Activated effector memory CD4-positive, alpha-beta T cell treated with Interleukin-2 at 50 U/mL for 16 hours (primary cell): ENCODE measurements at regions not wholly inside any gene's neighbourhood (a gene's known extent, or its start where the extent isn't known, plus 50 kb on each side); places are given as distances from the start of the nearest gene placed in this dataset.

Source experiments
- DNase-seq: peaks from one replicate; pipeline ENCODE4 v3.0.0-alpha.2; 2020

DNA sequence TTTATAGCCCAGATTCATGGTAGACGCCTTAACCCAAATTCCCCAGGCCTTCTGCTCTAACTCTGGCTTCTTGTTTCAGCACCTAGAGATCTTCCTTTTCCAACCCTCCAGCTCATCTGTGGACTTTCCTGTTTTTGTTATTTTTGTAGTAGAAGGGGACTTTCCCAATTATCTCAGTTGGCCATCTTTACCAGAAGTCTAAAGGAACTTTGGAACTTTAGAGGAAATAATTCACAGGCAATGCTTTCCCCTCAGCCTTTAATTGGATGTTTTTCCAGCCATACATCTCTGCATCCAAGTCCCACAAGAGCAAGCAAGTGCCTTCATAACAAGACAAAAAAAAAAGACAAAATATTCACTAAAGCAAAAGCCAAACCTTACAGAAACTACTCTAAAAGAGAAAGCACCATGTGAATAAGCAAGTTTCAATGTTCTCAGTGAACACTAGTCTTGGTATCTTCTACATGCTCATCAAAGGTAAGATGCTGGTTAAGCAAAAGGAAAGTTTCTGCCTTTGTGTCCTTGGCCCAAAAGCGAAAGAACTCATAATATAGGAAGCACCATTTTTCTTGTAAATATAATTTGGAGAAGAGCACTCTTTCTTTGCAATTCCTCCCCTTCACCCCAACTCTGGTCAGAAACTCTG lies 377.3 kb downstream of the SETD4 start:
- no peak for DNase-seq

DNA sequence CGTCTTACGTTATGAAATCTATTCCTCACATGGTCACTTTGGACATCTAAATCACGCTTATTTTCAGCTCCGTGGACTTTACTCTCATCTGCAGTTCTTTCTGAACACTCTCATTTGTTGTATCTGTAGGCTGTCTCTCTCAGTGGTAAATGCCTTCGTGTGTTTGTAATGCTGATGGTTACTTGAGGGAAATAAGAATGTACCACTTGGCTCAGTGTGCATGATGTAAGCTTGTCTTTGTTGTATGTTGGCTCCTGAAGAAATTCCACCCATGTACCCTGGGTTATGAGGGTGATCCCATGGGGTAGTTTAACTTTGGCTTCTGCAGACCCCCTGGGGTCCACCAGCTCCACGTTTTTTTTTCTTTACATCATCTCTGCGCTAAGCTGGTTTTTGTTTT lies 378.4 kb downstream of the SETD4 start:
- DNase-seq: no peak

DNA sequence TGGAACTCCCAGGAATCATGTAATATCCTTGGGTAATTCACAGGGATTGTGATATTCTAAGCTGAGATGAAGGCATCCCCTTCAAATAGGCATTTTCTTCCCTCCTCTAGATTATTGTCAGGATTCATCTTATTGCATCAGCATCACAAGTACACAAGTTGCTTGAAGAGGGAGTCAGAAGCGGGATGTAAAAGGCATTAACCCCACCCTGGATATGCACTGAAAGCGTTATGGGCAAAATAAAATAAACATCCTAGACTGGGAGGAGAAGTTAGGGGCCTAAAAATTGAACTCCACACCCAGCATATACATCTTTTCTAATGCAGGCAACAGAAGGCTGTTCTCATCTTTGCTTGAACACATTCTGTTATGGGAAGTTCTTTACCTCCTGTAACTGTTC lies 381.2 kb downstream of the SETD4 start:
- no peak for DNase-seq

DNA sequence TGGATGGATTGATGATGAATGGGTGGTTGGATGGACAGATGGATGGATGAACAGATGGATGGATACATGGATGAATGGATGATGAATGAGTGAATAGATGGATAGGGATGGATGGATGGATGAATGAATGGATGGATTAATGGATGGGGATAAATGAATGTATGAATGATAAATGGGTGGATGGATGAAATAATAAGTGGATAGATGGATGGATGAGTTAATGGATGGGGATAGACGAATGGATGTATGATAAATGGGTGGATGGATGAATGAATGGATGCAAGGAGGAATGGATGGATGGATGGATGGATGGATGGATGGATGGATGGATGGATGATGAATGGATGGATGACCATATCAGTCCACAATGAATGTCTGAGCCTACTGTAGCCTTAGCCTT lies 381.9 kb downstream of the SETD4 start:
- no peak for DNase-seq

DNA sequence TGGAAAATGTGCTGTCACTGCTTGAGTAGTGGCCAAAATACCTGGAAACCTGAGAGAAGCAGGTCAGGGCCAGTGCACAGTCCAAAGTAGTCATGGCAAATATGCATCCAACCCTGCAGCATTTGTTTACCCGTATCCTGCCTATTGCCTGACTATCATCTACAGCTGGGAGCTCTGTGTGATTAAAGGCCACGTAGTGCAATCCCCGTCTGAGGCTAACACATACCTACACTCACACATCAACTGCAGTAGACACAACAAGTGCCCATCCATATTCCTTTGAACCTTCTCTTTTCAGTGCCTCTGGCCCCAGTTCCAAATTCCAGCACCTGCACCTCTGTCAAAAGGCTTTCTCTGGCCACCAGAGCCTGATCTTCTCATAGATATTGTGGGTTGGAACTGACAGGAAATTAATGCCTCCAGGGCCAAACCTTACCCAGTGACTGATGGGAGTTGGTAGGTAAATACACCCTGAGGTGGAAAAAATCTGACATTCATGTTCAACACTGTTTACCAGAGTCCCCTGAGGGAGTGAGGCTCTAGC lies 383.0 kb downstream of the SETD4 start:
- no peak for DNase-seq

DNA sequence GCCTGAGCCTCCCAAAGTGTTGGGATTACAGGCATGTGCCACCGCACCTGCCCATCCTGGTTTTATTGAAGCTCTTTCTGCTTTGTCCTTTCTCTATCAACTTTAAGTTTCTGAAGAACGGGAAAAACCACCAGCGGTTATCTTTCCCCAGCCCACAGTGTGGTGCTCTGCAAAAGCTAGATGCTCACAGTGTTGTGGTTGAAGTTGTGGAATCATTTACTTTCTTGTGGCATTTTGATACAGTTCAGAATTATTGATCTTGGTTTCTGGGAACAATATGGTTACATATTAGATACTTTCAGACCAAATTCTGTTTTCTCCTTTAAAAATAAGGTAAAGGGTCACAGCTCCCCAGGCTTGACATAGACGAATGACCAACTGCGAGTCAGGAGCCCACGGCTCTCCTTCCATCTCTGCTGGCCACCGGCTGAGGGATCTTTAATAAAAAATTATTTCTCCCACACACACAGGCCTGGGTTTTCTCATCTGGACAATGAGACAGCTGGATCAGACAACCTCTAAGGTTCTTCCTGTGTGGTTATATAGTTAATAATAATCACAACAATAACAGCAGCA lies 385.3 kb downstream of the SETD4 start:
- no peak for DNase-seq

DNA sequence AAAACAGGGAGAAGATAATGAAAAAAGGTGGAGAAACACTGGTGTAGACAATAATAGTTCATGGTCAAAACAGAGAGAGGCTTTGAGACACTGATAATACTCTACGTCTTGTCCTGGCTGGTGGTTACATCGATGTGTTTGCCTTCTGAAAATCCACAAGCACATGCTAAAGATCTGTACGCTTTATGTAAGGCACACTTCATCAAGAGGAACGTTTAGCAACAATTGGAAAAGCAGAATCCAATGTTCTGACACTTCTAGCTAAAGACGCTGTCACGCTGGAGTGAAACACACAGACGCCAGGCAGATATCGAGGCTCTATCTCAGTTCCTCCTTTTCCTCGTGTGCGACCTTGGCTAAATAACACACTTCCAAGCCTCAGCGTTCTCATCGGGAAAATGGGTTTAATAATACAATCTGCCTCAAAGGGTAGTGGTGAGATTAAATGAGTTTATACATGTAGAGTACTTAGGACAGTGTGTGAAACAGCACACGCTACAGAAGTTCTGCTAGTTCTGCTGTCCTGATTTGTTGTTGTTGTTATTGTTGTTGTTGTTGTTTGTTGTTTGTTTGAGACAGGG lies 386.1 kb downstream of the SETD4 start:
- DNase-seq: no peak

DNA sequence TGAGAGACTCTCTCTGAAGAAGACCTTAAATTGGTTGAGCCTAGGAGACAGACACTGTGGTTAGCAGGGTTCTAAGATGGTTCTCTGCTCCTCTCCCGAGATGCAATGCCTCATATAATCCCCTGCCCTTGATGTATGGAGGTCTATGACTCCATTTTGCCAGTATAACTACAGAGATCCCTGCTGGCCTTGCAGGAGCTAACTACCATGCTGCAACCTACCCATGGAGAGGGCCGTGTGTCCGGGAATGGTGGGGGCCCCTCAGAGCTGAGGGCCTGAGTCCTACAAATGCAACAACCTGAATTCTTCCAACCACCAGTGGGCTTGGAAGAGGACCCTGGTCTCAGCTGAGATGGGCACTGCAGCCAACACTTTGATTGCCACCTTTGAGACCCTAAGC lies 388.0 kb downstream of the SETD4 start:
- no peak for DNase-seq

DNA sequence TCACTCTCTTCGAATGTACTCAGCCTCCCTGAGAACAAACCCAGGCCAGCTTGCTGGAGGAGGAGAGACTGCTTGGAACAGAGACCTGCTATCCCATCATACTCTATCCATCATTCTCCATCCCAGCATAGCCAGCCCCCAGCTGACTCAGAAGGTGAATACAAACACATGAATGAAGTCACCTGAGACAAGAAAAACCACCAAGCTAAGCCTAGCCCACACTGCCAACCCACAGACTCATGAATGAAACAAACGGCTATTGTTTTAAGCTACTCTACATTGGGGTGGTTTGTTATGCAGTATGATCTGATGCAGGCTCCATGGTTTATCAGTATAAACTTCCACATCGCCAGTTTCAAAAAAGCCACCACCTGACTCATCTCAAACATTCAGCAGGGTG lies 395.6 kb downstream of the SETD4 start:
- no peak for DNase-seq

DNA sequence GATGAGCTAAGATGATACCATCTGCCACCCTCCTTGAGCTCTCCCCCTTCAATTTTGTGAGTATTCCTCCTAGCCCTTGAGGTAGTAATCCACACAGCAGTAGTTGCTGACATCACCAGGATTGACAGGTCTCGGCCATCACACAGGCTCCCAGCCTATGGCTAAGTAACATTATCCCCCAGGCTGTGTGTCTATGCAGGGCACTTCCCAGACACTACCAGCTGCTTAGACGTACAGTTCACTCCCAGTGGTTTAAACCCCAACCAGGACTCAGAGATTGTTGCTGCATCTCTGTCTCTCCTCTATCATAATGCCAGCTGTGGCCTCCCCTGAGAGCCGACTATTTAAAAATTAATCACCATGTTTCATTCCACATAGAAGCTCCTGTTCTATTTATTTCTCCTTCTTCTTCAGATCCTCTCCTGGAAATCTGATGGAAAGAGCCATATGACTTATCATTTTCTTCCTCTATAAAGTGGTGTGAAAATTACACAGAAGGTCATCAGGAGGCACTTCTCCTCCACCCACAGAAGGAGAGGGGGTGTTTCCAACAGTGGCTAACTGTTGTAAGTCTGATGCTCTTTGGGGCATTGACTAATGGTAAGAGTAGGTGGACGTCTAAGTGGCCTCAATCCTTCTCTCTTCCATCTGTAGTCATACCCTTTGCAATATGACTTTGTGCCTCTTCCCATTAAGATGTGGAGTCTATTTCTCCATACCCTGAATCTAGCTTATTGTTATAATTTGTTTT lies 396.3 kb downstream of the SETD4 start:
- no peak for DNase-seq

DNA sequence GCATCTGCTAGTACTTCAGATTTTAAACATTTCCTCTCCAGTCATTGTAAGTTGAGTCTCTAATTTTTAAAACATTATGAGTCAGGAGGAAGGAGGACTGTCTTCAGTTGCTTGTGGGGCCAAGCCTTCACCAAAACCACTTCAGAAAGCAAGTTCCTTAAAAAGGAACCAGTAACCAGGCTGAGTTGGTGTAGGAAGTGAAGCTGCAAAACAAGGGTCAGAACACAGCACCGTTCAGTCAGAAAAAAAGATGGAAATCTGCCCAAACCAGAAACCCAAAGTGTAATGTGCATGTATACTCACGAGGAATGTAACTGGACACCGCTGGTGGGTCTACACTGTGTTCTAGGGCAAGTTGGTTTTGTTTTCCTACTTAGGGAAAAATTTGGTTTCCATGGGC lies 402.1 kb downstream of the SETD4 start:
- no peak for DNase-seq

DNA sequence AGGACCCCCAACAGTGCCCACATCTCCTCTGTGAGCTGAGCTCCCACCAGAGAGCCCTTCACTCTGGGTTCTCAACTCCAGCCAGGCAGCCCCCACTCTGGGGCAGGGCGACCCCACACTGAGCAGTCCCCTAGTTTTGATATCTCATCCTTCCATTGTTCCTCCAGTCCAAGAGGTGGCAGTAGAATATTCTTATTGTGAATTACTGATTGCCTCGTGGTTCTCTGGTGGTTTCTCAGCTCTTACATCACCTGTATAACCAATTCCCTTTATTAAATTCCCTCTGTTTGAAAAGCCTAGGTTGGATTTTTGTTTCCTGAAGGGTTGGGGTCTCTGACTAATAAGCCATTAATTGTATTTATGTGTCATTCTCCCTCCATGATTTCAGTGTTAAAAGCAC lies 407.5 kb downstream of the SETD4 start:
- no peak for DNase-seq

DNA sequence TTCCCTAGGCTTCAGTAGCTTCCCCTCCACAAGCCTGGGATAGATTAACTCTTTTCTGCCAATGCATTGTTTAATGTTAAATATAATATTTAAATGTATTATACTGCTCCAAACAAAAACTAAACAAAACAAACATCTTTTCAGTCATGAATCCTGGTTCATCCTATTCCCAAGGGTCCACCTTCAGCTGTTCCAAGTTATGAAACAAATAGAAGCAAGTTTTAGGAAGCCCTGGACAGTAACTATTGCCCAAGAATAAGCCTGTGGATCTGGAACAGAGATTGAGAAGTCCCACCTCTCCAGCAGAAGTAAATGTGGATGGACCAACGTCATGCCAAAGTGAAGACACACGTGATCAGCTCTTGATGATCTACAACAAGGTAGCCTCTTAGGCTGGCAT lies 408.1 kb downstream of the SETD4 start:
- DNase-seq: no peak

DNA sequence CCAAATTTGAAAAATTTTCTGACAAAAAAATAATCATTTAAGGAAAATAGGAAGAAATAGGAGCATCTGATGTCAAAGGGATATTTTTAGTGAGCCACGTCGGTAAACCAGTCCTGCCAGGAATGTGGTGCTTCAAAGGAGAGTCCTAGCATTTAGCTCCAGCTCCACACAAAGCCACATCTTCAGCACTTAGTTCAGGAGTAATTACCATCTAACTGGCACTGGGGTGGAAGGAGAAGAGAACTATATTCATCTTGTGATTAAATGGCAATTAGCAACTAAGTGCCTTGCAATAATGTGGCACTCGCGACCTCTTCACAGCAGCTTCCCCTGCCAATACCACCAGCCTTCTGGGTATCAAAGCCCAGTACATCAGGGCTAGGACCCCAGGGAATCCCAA lies 409.1 kb downstream of the SETD4 start:
- no peak for DNase-seq

DNA sequence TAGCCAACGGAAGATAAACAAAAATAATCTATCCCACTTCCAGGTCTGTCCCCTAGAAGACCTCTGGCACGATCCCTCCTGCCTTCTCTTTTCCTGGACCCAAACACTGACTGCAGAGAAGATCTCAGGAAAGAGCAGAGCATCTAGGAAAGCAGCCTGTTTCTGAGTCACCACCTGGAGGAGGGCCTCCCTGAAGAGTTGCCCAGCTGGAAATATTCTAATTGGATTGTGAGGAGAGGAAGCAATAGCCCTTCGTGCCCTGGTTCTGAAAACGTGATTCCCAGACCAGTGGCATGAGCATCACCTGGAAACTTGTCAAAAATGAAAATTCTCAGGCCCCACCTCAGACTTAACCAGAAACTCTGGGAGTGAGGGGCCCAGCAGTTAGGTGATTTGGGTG lies 411.1 kb downstream of the SETD4 start:
- DNase-seq: no peak

DNA sequence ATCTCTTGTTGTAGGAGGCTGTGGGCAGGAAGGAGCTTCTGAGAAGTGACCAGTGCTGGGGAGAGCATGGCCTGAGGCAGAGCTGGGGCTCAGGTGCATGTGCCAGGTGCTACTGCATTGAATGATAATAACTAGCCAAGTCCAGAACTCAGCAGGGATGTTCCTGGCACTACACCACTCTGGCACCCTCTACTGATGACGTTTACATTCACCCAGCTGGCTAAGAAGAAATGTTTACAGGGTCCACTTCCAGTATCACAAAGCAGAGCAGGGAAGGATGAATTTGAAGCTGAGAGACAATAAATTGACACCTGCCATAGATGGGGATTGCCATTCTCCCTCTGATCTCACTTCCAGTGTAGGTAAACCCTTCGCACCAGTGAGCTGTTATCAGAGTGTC lies 411.8 kb downstream of the SETD4 start:
- DNase-seq: no peak

DNA sequence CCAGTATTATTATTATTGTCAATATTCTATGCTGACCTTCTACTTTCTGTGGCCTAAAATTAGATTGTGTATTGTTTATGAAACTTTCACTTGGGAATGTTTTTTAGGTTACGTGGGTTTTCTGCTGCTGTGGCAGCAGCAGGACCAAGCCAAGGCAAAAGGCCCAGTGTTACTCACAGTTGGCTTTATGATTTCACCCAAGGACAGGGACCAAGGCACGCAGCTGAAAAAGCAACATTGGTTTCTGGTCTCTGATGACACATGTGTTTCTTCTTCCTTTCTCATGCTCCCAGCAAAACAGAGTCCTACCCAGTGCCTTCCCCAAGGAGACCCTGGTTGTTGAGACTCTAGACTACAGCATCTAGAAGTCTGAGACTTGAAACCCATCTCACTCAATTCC lies 413.7 kb downstream of the SETD4 start:
- no peak for DNase-seq

DNA sequence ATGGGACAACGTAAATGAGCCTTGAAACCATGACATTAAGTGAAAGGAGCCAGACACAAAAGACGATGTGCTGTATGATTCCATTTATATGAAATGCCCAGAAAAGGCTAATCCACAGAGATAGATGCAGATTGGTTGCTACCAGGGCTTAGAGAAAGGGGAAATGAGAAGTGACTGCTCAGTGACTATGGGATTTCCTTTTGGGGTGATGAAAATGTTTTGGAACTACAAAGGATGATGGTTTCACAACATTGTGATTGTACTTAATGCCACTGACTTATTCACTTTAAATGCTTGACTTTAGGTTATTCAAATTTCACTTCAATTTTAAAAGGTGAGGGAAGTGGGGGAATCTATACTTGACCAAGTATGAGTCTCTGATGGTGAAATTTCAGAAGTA lies 414.3 kb downstream of the SETD4 start:
- DNase-seq: no peak

DNA sequence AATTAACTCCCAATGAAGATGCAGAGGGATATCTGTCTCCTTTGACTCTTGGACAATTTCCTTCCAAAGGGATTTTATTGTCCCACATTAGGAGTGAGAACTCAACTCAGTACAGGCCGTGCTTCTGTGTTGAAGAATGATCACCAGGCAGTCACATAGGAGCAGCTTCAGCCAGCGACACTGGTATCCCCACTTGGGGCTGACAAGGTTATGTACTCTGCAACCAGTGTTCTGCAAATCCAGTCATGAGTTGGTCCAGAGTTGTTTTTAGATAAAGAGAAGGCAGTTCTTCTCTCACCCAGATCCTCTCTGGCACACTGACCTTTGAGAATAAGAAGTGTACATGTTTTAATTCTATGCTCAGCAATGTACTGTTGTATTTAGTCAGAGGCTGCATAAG lies 415.8 kb downstream of the SETD4 start:
- DNase-seq: no peak

DNA sequence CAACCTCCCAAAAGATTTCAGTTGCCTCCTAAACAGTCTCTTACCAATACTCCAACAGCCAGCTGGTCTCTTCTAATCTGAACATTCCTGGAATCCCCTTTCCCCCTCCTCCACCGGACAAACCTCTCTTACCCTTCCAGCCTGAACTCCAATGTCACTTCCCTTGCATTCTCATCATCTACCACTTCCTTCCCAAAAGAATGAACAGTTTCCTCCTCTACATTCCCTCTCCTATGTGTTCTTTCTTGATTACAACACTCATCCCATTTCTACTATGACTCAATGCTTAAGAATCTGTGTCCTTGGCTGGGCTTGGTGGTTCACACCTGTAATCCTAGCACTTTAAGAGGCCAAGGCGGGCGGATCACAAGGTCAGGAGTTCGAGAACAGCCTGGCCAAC lies 417.1 kb downstream of the SETD4 start:
- no peak for DNase-seq

DNA sequence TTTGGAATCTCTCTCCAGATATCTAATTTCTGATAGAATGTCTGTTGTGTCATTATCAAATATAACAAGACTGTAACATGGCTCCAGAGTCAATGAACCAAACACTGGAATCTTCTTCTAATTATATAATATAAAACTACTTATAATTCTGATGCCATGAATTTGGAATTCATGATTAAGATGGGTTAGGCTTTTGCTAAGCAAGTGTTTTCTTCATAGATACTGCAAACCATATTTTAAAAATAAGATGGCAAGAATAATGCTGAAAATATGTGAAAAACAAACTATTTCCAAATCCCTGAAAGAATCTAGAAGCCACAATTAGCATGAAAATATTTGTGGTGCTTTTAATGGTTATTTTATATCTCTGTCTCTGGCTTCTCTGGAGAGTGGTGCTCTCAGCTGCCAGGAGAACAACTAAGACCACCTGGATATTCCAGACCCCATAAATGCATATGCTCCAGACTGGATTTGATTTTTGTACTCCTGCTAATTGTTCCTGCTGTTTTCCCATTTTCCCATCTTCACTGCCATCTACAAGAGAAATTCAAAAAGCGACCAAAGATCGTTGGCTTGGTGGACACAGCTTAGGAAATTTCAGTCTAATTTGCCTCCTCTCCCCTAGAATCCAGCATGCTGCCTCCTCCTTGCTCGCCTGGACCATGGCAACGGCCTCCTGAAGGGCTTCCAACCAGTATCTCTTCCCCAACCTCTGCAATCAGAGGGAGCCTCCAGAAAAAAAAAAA lies 418.9 kb downstream of the SETD4 start:
- DNase-seq: no peak

DNA sequence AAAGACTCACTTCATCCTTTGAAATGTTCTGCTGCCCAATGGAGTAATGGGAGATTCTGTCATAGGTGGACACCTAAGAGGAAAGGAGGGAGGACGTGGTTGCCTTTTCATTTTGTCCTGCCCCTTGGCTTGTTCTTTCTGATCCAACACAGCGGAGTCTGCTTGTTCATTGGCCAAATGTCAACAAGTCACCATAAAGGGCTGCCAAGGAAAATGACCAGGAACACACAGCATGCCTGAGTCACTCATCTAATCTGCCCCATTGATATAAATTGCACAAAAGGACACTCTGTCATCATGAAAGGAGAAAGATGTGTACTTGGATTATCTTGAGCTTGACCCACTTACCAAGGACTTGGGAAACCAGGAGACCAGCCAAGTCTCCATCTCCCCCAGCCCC lies 422.9 kb downstream of the SETD4 start:
- no peak for DNase-seq

DNA sequence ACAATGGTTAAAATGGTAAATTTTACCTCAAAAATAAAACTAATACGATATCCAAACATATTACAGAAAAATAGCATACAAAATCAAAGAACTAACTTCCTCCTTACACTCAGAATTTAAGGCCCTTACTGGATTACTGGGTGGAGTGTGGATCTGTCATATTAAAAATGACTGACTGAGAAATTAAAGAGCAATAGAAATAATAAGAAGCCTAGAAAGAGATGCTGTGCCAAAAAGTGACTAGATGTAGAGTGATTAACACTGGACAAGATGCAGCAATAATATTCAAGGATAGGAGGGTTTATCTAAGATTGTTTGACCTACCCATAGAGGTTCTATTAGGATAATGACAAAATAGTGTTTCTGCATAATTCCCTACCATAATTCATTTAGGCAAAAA lies 424.3 kb downstream of the SETD4 start:
- no peak for DNase-seq
